T-helper 2 cell (primary cell): ENCODE measurements at regions not wholly inside any gene's neighbourhood (a gene's known extent, or its start where the extent isn't known, plus 50 kb on each side); places are given as distances from the start of the nearest gene placed in this dataset.
"Not testable (repeated sequence)": the region's sequence is repeated elsewhere in the genome, so short reads cannot be mapped to it uniquely, and the experiment has no call there.

Source experiments
- DNase-seq, 5 experiments: peaks; one replicate each; pipeline versions ENCODE4 v3.0.0 to v3.0.0-alpha.2; 2012 to 2022

DNA sequence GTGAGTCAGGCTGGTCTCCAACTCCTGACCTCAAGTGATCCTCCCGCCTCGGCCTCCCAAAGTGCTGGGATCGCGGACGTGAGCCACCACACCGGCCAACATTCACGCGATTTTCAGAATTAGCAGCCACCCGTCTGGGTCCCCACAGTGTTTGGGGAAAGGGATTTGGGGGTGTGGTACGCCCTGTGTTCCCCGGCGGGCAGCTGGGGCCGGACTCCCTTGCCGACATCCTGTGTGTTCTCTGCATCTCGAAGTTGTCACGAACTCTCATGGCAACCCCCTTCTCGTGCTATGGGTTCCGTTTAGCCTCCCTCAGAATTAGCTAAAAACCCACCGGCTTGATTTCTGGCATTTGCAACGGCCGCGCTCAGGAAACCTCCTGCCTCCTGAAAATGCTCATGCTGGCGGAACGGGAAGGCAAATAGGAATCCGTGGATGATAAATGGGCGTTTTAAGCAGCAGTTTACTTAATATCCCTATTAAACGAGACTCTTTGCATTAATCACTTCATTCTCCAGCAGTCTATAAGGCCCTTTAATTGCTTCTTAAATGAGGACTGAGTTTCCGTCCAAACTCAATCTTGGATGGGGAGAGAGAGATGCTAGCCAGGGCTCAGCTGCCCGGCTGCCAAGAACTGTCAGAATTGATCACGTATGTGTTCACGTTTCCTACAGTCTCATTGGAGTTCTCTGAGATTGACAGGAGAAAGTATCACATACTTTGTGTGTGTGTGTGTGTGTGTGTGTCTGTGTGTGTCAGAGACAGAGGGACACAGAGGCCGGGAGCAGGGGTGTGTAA, 78.9 kb upstream of the PPP2R3B start:
- DNase-seq, result no peak

DNA sequence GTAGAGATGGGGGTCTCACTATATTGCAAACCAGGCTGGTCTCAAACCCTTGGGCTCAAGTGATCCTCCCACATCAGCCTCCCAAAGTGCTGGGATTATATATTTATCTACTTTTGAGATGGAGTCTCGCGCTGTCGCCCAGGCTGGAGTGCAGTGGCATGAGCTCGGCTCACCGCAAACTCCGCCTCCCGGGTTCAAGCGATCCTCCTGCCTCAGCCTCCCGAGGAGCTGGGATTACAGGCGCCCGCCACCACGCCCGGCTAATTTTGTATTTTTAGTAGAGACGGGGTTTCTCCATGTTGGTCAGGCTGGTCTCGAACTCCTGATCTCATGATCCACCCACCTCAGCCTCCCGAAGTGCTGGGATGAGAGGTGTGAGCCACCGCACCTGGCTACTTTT, 80.1 kb upstream of the PPP2R3B start:
- DNase-seq, result not testable (repeated sequence)

DNA sequence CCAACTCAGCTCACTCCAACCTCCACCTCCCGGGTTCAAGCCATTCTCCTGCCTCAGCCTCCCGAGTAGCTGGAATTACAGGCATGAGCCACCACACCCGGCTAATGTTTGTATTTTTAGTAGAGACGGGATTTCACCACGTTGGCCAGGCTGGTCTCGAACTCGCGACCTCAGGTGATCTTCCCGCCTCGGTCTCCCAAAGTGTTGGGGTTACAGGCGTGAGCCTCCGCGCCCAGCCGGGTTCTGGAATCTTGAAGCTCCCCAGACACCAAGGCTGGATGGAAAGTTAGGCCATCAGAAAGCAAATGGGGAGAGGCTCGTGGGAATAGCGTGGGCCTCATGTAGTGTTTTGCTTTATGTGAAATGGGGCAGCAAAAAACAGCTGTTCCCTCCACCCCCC, 81.0 kb upstream of the PPP2R3B start:
- not testable (repeated sequence) for DNase-seq

DNA sequence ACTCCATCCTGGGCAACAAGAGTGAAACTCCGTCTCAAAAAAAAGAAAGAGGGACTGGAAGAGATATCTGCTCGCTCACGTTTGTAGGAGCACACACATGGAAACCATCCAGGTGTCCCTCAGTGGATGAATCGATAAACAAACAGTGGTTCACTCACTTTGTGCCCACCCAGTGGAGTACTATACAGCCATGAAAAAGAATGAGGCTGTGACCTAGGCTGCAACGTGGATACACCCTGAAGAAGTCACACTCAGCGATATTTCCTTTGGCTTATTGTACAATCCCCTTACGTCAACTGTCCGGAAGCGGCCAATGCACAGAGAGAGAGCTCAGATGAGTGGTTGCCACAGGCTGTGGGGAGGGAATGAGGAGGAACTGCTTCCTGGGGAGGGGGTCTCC, 82.3 kb upstream of the PPP2R3B start:
- no peak for DNase-seq

DNA sequence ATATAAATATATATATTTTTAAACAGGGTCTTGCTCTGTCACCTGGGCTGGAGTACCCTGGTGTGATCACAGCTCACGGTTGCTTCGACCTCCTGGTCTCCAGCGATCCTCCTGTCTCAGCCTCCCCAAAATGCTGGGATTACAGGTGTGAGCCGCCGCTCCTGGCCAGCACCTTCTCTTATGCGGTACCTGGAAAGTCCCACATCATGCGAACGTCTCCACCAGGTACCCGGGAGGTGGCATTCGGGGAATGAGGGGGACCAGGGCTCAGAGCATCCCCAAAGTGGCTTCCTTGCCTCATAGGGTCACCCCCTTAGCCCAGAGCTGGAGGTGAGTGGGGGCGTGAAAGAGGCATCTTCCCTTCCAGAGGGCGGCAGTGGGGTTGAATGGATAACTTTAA, 84.0 kb upstream of the PPP2R3B start:
- no peak for DNase-seq

DNA sequence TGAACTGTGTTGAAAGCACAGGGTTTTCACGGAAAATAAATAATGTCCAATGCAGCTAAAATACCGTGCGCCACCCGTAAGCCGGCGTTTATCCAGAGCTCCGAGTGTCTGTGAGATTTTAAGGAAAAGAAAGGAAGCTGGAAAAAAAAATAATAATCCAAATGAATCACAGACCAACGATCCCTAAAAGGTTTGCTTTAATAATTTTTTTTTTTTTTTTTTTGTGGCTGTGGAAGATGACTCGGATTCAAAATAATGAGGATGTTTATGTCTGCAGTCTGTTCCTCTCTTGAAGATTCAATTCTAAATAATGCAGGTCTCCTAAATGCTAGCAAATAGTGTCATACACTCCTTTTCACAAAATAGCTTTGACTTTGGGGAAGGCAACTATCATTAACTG, 84.6 kb upstream of the PPP2R3B start:
- no peak for DNase-seq

DNA sequence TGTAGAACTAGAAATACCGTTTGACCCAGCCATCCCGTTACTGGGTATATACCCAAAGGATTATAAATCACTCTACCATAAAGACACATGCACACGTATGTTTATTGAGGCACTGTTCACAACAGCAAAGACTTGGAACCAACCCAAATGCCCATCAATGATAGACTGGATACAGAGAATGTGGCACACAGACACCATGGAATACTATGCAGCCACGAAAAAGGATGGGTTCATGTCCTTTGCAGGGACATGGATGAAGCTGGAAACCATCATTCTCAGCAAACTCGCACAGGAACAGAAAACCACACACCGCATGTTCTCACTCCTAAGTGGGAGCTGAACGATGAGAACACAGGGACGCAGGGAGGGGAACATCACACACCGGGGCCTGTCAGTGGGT, 85.6 kb upstream of the PPP2R3B start:
- DNase-seq, result not testable (repeated sequence)

DNA sequence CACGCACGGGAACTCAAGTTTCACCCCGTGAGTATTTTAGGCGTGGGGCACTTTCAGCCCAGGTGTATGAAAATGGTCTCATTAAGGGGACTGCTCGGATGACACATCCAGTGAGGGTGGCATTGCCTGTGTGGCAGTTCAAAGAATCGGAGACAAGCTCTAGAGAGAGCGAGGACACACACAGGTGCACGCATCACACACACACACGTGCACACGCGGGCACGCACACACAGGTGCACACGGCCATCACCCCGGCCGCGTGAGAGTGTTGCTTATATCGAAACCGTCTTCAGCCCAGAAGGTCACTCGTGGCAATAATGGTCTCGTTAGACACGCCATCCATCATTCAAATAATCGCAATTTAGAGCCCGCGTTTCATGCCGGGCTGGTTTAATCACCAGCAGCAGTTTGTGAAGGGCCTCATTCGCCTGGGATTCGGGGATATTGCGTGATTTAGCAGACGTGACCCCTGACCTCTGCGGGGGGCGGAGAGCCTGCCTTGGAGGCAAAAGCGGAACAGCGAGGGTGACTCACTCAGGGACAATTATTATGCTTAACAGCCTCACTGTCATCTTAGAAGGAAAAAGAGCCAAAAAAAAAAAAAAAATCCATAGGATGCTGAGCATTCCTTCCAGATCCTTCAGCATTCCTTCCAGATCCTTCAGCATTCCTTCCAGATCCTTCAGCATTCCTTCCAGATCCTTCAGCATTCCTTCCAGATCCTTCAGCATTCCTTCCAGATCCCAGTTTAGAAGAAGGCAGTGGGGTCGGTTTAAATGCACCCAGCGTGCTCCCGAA, 89.4 kb upstream of the PPP2R3B start:
- DNase-seq, result no peak

DNA sequence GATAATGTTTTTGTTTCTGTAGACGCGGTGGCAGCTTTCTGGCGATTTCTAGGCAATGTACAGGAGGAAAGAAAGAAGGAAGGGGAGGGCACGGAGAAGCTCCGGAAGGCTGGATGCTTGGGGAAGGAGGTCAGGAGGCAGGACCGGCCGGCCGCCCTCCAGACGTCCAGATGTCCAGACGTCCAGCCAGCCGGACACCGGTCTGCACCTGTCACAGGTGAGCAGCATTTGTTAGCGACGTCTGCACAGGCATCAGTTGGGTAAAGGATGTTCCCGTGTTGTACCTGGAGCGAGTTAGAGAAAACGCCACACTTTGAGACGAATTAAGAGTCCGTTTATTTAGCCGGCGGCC, 90.0 kb upstream of the PPP2R3B start:
- no peak for DNase-seq

DNA sequence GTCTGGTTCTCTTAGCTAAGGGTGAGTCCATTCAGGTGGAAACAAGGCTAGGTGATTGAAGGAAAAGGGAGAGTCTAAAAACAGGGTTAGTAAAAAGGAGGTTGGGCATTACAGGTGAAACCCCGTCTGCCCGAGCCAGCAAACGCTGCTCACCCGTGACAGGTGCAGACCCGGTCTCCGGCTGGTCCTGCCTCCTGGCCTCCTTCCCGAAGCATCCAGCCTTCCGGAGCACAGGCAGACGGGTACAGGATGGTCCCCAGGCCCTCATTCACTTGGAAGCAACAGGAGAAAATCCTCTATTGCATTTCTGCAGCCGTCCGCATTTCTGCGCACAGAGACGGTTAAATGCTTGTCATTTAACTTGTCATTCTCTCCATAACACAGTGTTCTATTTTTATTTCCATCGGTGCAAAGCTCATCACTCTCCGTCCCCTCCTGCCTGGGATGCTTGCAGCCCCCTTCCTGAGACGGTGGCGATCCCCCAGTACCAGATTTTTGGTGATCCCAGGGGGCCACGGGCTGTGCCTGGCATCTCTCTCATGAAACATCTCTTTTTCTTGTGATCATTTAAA, 90.8 kb upstream of the PPP2R3B start:
- no peak for DNase-seq

DNA sequence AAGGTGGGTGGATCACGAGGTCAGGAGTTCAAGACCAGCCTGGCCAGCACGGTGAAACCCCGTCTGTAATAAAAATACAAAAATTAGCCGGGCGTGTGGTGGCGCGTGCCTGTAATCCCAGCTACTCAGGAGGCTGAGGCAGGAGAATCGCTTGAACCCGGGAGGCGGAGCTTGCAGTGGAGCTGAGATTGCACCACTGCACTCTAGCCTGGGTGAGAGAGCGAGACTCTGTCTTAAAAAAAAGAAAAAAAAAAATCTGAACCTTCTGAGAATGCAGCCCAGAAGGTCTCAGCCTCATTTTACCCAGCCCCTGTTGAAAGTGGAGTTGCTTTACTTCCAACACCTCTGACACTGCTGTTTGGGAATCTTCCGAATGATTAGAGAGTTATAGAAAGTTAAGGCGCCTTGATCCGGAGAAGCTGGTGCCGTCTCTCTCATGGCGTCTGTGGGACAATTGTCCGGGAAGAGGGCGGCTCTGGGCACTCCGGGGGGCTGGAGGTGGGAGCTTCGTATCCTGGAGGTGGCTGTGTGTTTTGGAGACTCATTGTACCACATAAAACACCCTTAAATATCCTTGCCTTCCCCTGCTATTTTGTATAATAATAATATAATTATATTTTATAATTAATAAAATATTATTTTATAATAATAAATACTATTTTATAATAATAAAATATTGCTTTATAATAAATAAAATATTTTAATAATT, 92.7 kb upstream of the PPP2R3B start:
- peak in 1 of 5 experiments; percentile 26 for DNase-seq

DNA sequence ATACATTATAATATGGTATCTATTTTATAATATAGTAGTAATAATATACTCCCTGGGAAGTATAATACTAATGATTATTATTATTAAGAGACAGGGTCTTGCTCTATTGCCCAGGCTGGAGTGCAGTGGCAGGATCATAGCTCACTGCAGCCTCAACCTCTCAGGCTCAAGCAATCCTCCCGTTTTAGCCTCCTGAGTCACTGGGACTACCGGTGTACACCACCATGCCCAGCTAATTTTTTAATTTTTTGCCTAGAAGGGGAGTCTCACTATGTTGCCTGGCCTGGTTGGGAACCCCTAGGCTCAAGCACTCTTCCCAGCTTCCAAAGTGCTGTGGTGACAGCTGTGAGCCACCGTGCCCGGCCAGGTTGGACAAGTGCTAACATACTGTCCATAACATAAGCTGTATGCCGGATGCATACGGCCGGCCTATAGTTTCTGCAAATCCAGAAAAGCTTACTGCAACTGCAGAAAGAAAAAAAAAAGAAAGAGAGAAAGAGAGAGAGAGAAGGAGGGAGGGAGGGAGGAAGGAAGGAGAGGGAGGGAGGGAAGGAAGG, 94.2 kb upstream of the PPP2R3B start:
- peak in 1 of 5 experiments; percentile 11 for DNase-seq

DNA sequence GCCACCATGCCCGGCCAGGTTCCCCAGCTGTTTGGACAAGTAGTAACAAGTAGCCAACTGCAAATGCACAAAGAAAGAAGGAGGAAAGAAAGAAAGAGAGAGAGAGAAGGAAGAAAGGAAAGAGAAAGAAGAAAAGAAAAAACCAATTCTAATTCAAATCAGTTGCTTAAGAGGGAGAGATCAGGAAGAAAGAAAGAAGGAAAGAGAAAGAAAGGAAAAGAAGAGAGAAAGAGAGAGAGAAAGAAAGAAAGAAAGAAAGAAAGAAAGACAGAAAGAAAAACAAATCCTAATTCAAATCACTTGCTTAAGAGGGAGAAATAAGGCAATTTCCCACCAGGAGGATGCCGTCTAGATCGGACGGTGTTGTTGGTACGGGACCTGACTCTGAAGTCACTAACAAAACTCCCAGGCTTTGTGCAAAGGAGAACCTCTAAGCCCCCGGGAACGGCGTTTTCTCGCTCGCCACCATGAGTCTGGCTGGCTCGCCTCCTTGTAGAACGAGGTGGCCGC, 95.5 kb upstream of the PPP2R3B start:
- no peak for DNase-seq

DNA sequence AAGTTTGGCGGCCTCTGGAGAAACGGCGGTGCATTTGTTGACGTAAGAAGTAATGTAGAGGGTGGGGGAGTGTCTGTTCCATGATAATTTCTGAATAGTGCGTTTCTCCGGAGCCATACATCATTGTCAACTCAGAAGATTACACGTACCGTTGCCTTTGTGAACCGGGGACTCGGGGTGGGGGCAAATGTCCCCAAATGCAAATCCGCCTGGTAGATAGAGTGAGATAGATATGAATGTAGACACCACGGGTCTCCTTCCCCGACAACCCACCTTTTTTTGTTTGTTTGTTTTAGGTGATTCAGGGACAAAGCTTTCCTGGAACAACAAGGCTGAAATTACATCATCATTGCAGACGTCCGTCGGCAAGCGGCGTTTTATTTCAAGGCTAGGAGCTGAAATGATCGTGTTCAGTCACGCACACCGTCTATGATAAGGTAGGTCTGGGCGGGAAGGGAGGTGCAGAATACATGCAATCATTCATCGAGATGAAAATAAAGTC, 96.0 kb upstream of the PPP2R3B start:
- no peak for DNase-seq

DNA sequence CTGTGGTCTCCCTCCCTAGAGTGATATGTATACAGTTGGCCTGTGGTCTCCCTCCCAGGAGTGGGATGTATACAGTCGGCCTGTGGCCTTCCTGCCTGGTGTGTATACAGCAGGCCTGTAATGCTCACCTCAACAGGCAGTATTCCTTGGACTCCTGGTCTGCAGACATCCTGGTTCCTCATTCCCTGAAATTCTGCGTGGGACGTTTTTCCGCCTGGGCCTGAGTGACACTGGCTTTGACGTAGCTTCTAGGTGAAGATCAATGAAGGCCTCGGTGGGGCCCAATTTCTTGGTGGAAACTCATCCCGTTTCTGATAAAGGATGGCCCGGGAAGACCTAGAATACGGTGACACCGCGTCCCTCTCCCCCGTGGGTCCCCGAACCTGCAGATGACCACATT, 98.7 kb upstream of the PPP2R3B start:
- DNase-seq, result no peak

DNA sequence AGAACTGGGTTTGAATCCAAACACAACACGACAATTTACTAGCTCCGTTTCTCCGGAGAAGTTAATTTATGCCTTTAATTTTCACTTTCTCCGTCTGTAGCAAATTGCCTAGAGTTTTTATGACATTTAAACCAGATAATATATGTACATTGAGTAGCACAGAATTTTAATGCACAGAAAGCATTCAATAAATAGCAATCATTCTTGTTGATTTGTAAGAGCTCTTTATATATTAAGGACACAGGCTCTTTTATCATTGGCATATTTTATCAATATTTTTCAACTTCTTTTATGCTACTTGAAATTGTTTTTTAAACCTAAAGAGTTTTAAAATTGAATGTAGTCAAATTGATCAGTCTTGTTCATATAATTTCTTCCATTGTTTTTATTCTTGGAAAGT, 99.6 kb upstream of the PPP2R3B start:
- DNase-seq, result no peak

DNA sequence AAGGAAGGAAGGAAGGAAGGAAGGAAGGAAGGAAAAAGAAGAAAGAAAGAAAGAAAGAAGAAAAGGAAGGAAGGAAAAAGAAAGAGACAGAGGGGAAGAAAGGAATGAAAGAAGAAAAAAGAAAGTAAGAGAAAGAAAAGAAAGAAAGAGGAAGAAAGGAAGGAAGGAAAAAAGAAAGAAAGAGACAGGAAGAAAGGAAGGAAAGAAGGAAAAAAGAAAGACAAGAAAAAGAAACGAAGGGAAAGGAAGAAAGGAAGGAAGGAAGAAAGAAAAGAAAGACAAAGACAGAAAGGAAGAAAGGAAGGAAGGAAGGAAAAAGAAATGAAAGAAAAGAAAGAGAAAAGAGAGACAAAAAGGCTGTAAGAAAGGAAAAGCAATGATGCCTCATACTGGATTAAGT, 101.1 kb upstream of the PPP2R3B start:
- DNase-seq, result no peak

DNA sequence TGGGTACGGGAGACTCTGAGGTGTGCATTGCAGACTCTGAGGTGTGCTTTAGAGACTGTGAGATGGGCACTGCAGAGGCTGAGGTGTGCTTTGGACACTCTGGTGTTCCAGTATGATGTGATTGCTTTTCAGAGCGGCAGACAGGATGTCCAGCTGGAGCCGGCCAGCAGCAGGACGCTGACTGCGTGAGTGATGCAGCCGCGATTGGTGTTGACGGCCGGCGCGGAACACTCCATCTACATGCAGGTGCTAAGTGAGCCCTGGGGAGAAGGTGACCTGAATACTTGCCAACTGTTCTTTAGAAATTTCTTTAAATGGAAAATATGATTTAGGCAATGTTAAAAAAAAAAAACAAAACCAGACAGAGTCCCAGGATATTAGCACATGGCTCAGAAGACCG, 103.1 kb upstream of the PPP2R3B start:
- DNase-seq, result no peak

DNA sequence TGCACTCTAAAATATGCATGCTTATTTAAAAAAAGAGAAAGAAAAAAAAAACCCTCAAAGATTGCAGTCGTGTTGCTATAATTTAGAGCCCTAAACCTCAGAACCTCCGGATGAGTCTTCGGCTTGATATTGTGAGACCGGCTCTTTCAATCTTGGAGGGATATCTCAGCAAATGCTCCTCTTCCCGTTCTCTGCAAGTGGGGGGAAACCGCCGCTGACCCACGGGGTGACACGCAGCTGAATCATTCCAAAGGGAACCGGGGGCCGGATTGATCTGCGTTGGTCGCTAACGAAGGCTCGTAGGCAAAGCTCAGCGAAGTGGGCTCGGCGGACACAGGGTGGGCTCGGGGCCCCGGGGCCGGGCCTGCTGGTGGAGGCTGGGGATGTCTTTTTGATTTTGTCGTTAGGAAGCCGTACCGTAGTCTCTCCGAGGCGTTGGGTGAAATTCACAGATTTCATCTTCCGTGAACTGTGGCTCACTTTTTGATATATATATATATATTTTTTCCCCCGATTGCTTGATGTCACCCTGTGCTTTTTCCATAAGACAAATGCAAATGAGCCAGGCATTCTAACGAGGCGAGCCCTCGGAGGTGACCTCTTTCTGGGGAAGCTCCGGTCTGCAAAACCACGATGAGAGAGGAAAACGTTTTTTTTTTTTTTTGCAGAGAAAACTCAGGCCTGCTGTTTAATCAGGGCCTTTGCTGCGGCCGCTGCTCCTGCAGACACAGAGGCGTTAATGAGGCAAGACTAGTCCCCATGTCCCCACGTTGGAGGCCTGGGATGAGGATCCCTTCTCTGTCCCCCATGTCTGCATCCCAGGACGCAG, 110.7 kb upstream of the PPP2R3B start:
- DNase-seq, result no peak

DNA sequence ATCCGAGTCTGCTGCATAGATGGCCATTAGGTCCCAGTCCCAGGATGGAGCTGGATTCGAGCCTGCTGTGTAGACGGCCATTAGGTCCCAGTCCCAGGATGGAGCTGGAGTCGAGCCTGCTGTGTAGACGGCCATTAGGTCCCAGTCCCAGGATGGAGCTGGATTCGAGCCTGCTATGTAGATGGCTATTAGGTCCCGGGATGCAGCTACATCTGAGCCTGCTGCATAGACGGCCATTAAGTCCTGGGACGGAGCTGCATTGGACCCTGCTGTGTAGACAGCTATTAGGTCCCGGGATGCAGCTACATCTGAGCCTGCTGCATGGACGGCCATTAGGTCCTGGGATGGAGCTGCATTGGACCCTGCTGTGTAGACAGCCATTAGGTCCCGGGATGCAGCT, 112.2 kb upstream of the PPP2R3B start:
- not testable (repeated sequence) for DNase-seq

DNA sequence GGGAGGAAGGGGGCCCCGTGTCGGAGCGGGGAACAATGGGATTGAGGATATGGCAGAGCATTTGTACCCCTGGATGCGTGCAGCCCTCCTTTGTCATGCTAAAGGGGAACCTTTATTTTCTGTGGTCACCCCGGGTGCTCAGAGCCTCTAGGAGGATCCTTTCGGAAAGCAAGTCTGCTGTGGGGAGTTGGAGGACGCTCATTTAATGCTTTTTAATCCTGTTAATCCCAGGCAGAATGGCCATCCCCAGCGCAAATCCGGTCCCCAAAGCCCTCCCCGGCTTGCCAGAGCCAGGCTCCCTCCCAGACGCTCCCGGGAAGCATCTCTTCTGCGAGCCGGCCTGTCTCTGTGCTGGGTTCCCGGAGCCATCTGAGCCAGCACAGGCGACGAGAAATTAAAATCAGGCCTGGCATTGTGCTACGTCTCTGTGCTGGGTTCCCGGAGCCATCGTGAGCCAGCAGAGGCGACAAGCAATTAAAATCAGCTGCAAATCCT, 113.2 kb upstream of the PPP2R3B start:
- no peak for DNase-seq
